Suppressor macrophage treated with lipopolysaccharide for 1 hour (primary cell): ENCODE measurements at regions not wholly inside any gene's neighbourhood (a gene's known extent, or its start where the extent isn't known, plus 50 kb on each side); places are given as distances from the start of the nearest gene placed in this dataset.
A peak's percentile ranks its signal among the peaks of the same experiment; 100 is the strongest.

Experiments used
- DNase-seq, 3 donors: peaks; one replicate each; pipeline ENCODE4 v3.0.0-alpha.2; 2020 to 2022

DNA sequence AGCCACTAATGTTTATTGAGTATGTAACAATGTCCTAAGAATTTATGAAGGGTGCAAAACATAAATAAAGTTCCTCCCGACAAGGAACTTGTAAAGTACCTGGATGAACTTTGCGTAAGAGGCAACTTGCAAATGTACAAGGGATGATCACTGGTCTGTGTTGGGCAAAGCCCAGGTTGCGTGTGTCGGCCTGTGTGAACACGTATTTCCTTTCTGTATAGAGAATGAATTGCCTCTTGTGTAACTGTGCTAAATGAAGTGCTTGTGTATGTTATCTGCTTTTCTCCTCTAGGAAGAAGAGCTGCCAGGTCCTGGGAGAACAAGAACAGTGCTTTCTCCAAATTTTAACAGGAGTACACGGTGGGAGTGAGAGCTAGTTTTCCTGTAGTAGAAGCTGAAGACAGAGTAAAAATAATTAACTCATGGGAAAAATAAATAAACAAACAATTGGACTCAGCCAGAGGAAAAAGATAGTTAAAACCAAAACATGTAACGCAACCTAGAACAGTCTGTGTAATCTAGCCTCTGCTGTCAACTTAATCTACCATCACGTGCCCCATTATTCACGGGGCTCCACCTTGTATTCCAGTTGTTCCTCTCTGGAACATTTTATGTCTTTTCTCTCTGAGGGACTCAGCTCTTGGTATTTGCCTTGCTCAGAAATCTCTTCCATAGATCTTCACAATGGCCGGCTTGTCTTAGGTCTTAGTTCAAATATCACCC is 83.7 kb upstream of the RASGRP1 start:
- DNase-seq, result no peak

DNA sequence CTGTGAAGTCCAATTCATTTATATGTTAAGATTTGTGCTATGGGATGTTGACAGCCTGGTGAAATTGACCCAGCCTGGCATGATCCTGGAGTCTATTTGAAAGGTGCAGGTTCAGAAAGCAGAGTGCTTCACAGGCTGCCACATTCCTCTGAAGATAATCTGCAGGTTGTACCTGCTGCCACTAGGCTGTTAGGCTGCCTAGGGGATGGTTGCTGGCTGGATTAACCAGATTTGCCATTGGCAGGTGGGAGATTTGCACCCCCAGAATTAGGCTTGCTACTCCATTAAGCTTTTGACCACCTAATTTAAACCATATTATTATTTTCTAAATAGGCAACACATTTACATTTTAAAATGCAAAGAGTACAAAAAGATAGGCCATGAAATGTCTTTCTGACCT is 85.8 kb upstream of the RASGRP1 start:
- no peak for DNase-seq

DNA sequence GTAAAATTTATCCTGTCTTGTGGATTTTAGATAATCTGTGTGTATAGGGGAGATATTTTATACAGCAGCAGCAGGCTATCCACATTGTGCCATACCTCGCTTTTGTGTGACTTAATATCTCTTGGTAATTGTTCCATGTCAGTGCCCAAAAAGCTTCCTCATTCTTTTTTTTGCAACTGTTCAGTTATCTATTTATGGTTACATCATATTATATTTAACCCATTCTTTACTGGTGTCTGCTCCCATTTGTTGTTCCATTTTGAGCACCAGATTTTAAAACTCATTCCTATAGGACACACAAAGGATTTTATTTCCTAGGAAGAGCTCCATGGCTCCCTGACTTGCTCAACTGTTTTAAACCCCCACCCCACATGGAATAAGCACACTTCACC is 86.3 kb upstream of the RASGRP1 start:
- DNase-seq, result peak in 1 of 3 donors; percentile 38

DNA sequence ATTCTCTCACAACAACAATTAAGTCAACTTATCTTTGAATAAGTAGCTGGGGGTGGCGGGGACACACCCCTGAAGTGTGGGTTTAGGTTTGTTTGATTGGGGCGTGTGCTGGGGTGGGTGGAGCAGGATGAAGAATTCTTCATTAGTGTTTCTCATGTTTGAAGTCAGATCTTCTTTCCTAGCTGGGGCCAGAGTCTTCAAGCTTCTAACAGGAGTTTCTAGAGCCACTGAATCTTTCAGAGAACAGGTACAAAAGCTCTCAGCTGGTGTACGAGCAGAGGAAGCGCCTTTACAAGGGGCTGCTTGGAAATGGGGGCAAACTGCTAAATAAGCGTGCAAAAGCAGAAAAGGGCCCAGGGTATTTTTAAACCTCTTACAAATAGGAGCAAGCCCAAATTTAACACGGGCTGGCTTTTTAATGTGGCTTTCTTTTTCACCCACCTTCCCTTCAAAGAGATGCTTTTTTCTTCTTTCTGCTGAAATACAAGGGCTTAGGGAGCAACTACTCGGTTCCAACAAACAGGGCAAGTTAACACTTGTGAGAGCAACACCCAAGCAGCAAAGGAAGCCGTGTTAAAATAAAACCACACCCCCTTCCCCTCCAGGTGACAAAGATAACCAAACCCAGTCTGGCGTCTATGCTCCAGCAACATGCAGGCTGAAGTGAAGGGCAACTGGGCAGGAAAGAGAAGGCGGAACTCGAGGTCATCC is 86.9 kb upstream of the RASGRP1 start:
- no peak for DNase-seq

DNA sequence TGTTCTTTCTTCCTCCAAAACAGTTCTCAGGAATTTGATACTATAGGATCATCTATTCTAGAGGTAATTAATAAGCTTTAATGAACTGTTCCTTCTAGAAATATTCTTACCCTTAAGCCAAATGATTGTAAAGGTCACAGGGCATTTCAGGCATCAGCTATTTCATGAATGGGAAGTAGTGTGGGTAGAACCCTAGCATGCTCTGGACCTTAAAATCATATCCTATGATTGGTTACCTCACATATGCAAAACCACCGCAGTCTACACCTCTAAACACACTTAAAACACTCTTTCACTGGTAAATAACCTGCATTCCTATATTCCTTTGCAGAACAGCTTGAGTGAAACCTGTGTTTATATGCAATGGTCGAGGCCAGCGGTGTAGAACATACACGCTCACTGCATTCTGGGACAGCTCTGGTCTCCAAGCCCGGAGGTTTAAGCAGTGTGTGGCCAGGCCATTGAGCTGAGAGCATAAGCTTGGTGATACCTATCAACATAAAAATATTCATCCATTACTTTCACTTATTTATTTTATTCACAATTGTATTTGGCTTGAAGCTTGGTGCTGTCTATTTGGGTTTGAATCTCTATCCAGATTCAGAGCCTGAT is 87.7 kb upstream of the RASGRP1 start:
- no peak for DNase-seq

DNA sequence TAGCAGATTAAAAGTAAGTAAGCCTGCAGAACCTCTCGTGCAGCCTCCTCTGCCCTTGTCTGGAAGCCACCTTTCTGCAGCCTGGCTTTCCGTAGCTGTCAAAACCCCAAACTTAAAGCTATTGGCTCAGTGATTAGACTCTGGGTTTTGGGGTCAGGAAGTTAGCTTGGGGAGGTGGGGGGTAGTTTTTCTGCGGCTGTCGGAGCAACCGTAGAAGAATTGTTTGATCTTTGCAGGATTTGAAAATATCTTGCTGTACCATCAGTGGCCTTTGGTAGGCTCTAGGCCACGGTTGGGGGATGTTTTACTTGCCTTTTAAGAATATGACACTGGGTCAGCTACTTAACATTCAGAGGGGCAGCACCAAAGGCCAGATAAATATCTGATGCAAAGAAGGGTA is 88.4 kb upstream of the RASGRP1 start:
- DNase-seq, result no peak

DNA sequence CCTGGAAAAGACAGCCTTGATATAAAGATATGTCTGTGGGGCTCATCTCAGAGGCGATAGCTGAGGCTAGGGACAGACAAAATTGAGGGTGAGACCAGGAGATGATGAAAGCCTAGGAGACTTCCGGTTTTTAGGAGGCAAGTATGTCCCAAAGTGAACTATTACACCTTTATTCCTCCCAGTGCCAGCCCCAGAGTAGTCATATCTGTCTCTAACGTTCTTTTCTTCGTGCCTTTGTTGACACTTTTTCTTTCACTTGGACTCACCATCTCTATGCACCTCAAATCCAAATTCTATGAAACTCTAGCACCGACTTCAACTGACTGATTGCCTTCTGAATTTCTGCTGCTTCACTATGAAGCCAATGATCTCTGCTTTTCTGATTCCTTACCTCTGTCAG is 93.8 kb upstream of the RASGRP1 start:
- DNase-seq, result no peak

DNA sequence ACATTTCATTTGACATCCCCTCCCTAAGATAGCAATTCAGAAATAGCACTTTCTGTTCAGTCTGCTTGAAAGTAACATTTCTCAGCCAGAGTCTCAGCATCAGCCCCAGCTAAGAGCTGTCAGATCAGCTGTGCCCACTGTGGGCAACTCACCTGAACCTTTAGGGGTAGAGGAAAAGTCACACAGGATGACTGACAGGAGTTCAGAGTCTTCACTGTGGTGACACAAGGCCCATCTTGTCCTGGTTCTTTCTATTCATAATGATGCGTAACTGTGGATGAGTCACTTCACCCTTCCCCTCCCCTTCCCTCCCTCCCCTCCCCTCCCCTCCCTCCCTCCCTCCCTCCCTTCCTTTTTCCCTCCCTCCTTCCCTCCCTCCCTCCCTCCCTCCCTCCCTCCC is 96.1 kb upstream of the RASGRP1 start:
- DNase-seq, result peak in 1 of 3 donors; percentile 32

DNA sequence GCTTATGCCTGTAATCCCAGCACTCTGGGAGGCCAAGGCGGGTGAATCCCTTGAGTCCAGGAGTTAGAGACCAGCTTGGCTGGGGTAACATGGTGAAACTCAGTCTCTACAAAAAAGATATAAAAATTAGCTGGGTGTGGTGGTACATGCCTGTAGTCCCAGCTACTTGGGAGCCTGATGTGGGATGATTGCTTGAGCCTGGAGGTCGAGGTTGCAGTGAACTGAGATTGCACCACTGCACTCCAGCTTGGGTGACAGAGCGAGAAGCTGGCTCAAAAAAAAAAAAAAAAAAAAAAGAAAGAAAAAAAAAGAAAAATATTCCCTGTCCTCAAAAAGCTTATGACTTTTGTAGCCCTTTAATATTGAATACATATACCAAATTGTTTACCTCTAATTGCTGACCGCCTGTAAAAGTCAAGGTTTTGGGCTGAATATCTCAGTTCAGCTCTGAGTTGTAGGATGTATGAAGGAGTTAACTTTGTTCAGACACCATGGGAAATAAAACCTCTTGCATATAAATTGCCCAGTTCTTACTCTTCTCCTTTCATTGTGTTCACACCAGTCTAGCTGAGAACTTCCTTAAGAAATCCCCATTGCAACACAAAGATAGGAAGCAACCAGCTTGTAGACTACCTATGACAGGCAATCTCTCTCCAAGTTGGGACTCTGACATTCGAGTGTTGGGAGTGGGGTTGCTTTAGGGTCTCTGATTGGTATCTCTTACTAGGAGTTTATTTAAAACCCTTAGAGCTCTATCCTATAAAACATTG is 97.6 kb upstream of the RASGRP1 start:
- peak; percentile 71 to 84 (median 80) for DNase-seq

DNA sequence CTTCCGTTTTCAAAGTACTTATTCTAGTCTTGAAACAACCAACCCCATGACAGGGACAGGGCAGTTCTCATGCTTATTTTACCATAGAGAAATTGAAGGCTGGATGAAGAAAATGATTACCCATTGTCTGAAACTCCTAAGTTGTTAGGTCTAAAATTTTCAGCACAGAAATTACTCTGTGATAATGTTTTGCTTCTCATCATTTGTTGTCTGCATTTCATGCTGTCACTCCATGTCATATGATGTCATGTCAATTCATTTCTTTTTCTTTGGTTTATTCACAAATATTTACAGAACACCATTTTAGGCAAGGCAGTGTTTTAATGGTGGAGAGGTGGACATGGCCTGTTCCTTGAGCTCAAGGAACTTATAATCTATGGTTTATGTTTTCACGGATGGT is 98.2 kb upstream of the RASGRP1 start:
- no peak for DNase-seq

DNA sequence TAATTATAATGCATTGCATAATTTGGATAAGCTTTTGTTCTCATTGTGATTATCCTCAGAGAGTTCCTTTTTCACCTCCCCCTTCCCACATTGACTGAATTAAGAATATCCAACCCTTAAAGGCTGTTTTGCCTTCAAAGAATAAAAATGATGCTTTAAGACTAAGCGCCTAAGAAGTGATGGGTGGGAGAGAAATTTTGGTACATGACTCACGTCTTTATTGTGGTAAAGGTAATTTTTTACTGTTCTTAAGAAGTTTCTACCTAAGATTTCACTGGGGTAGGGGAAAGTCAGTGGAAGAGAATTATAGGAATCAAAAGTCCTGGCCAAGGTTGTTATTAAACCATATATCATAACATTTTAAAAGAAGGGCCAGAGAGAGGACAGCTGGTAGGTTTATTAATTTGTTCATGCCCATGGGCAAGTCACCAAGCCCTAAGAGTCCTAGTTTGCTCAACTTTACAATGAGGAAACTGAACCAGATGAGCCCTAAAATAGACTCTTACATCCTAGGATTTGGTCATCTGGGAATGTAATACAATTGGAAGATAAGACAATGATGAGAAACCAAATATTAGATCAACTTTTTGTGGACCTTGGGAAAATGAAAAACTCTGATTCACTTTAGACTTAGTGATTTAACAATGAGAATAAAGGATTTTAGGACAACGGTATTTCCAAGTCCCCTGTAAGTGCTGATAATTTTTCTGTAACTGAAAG is 101.1 kb upstream of the RASGRP1 start:
- DNase-seq, result peak; percentile 66 to 82 (median 69)

DNA sequence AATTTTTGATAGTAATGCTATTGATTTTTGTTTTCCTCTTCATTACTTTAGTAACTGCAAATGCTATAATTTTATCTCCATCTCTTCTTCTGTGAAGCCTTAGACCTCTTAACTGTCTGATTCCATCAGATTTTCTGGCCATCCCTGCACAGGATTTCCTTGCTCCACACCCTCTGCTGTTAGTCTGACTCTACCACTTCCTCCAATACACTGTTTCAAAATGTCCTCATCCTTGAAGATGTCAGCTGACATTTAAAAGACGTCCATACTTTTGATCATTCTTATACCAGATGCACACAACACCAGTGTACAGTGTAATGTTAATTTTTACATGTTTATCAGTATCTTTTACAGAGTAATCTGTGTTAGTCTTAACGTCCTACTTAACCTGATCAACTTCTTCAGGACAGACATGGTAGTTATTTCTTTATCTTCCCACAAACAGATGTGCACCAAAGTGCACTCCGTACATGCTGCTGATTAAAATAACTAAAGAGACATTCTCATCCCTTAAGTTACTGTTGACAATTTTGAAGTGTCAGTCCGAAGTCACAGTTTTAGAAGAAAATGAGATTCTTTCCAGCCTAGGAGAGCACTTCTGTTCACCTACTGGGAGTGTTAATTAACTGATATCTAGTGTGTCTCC is 102.4 kb upstream of the RASGRP1 start:
- peak in 2 of 3 donors; percentile 35 to 48 for DNase-seq

DNA sequence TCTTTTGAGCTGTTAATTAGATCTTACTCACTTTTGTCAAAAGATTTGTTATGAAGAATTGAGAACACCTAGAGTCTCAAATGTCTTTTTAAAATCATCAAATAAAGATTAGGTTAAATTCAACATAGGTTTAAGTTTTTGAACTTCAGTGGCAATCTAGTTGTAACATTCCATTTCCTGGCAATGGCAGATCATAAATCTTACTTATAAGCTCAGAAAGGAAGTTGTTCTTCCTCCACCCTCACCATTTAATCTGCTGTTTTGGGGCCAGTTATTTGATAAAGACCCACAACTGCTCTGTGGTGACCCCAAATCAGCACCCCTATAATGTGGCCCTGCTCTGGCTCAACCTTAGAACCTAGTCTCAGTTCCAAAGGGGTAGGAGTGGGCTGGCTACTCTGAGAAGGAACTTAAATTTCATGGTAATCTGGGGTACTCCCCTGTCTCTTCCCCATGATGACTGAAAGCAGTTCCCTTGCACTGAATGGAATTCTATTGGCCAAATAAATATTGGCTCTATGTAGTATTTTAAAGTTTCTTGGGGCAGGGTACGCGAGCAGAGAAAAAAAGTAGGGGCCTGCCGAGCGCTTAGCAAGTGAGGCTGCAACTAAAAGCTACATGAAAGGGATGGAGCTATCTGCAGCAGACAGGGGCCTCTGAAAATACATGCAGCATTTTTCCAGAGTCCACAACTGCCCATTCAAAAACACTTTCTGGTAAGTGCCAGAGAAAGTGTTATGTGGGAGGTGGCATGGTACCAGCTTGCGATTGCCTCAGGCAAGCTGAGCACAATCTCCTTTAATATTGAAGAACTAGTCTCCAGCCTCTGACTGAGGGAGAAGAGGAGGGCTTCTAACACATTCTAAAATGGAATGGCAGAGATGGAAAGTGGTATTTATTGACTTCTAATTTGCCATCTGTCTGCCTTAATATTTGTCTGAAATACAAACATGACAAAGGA is 103.6 kb upstream of the RASGRP1 start:
- peak; percentile 49 to 60 (median 57) for DNase-seq

DNA sequence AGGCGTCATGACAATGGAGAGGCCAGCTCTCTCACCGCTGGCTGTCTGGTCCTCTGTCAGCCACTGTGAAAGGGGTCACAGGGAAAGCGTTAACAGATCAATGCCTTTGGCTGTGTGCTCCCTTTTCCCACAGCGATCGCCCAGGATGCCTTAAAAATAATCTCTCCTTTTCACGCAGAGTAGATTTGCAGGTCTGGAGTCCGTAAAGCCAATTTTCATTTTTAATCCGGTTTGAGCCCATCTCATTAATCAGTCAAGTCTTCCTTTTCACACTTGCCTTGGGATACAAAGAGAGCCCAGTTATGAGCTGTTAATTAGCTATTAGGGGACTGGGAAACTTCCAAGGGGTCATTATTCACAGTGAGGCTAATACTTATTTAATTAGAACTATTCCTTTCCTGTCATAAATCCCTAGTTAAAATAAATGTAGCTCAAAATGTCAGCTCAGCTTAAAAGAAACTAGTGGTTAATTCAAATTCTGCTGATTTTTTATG is 104.3 kb upstream of the RASGRP1 start:
- DNase-seq, result no peak

DNA sequence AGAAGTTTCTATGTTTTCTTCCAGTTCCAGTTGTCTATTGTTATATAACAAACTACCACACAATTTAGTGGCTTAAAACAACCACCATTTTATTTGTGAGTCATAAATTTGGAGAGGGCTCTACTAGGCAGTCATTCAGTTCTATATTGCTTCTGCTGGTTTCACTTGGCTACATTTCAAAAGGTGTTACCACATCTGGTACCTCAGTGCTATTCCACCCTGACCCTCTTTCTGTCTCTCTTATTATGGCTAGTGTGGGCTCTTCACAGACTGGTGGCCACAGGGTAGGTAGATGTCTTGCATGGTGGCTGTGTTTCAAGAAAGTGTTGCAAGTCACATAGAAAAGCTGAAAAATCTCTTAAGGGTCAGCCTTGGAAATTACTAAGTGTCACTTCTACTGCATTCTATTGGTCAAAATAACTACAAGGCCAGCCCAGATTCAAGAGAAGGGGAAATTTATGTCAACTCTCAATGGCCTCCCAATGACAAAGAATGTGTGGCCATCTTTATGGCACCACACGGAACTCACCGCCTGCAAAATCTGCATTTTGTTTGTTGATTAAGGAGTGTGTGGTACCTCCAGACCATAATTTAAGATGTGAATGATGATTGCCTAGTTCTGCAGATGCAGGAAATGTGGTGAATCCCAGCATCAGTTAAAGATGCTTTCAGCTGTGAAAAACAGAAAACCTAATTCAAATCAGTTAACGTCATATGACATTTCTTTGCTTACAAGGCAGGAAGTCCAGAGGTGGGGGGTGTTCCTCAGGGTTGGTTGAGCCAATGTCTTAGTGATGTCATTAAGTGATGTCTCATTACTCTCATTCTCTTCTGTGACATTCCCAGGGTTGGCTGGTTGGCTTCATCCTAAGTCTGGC is 105.8 kb upstream of the RASGRP1 start:
- peak; percentile 76 to 82 (median 81) for DNase-seq

DNA sequence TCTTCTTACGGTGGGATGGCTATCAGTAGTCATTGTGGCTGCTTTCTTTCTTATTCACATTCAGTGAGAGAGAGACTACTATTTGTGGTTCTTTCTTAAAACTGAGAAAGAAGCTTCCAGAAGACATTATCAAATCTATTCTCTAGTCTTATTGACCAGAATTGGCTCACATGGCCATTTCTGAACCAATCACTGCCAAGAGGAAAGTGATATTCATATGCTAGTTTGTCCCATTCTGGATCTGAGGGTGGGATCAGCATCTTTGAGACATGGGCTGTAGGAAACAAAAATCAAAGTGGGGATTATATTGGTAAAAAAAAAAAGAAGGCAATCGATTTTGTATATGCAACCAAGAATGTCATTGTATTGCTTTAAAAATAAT is 106.4 kb upstream of the RASGRP1 start:
- DNase-seq, result no peak

DNA sequence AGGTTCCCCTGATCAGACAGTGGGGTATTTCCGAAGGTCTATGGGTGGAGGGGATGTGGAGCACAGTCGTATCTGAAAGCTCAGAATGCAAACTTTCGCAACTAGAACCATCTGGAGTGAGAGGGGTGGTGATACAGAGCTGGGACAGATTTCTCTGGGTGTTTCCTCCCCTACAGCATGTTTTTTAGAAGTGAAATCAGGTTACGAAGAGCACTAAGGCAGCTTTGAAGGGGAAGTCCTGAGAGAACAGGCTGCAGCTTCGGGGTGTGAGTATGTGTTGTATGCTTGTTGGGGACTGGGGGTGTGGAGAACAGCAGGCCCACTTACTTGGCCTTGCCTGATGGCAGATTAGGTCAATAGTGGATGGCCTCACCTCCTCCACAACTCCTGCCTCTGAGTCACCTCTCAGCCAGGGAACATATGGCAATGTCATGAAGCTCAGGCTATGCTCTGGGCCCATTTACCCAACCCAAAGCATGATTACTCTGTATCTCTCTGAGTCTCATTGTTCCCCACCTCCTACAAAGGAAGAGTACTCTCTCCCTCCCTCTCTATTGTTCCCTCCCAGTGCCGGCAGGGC is 107.2 kb upstream of the RASGRP1 start:
- DNase-seq, result peak; percentile 89 to 92 (median 90)

DNA sequence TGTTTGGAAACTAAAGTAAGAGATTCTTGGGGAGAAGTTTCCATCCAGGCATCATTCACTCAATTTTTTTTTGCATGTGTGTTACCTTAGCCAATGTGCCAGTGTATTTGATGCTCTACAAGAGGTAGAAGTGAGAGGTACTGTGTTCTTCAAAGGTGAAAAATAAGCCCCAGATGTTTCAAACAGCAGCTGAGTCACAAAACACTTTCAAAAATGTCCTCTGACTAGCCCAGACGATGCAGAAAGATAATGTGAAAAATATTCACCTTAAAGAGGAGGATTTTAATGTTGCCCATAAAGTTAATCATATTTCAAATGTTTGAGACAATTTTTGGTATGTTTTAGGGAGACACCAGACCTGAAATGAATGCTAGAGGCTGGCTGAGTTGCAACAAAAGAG is 107.7 kb upstream of the RASGRP1 start:
- no peak for DNase-seq
